HG02938 (cell line): ENCODE measurements at regions not wholly inside any gene's neighbourhood (a gene's known extent, or its start where the extent isn't known, plus 50 kb on each side); places are given as distances from the start of the nearest gene placed in this dataset.

ENCODE experiments used
- ATAC-seq: cut with Tn5 transposase; IDR thresholded peaks from one replicate; pipeline ENCODE4 v1.9.1; 2021; ENCODE audit warnings: mild to moderate bottlenecking, moderate library complexity; ENCODE audit not compliant: unreplicated experiment

DNA sequence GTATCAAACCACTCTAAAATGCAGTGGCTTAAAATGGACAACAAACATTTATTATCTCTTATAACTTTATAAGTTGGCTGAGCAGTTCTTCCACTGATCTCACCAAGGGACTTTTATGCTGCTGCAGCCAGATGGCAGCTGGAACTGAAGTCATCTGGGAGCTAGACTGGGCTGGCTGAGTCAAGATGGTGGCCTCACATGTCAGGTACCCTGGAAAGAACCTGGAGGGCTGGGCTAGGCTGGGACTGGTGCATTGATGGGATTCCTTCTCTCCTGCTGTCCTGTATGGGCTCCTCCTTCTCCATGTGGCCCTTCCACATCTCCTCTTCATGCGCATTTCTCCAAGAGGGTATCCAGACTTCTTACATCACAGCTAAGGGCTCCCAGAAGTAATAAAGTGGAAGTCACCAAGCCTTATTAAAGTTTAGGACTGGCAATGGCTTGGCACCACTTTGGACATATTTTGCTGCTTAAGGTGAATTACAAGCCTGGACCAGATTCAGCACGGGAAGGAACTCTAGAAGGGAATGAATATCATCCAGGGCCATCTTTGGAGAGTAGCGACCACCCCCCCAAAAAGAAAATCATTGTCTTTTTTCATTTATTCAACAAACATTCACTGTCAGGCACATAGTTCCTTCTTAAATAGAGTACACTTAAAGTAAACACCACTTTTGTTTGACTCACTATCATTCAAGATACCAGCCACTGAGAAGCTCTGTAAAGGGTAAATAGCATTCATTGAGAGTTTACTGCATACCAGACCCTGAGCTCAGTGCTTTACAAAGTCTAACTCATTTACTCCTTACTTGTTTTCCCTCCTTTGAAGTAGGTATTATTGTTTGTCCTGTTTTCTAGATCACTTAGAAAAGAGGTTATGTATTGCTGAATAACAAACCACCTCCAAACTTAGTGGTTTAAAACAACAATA, 138.0 kb downstream of the ZFP36L2 start:
- no peak for ATAC-seq

DNA sequence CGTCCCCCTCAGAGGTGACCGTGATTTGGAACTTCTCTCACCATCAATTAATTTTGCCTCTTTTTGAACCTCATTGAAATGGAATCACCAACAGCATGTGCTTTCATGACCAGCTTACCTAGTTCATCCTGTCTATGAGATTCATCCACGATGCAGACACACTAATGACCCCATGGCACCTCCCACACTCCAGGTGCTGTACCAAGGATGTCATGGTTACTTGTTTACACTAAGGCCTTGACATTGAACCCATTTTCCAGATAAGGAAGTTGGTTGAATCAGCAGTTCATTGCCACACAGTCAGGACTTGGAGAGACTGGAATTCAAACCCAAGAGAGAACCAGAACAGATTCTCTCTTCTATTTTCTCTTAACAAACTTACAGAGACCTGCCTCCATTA, 139.0 kb downstream of the ZFP36L2 start:
- no peak for ATAC-seq

GRCh38 chr2:43086451-43087221, 139.8 kb downstream of the ZFP36L2 start:
- ATAC-seq: no peak

- ATAC-seq: no peak
Observed at GRCh38 chr2:43085929-43086328, 140.5 kb downstream of the ZFP36L2 start.

DNA sequence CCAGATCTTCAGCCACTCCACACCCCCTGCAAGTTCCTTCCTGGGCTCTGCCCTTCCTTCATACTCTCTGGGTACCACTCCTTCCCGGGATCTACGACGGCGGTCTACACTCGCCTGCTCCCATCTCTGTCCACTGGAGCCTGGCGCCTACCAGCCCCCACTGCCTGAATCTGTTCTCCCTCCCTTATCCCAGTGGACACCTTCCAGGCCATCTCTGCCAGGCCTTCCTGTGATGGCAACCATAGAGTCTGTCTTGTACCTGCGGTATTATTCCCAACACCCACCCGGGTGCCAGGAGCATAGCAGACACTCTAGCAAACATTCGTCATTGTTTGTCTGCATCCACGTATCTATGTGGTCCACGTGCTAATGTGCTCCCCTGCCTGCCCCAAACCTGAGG, 140.9 kb downstream of the ZFP36L2 start:
- ATAC-seq: no peak

- no peak for ATAC-seq
Observed at GRCh38 chr2:43084699-43085091, 141.7 kb downstream of the ZFP36L2 start.

DNA sequence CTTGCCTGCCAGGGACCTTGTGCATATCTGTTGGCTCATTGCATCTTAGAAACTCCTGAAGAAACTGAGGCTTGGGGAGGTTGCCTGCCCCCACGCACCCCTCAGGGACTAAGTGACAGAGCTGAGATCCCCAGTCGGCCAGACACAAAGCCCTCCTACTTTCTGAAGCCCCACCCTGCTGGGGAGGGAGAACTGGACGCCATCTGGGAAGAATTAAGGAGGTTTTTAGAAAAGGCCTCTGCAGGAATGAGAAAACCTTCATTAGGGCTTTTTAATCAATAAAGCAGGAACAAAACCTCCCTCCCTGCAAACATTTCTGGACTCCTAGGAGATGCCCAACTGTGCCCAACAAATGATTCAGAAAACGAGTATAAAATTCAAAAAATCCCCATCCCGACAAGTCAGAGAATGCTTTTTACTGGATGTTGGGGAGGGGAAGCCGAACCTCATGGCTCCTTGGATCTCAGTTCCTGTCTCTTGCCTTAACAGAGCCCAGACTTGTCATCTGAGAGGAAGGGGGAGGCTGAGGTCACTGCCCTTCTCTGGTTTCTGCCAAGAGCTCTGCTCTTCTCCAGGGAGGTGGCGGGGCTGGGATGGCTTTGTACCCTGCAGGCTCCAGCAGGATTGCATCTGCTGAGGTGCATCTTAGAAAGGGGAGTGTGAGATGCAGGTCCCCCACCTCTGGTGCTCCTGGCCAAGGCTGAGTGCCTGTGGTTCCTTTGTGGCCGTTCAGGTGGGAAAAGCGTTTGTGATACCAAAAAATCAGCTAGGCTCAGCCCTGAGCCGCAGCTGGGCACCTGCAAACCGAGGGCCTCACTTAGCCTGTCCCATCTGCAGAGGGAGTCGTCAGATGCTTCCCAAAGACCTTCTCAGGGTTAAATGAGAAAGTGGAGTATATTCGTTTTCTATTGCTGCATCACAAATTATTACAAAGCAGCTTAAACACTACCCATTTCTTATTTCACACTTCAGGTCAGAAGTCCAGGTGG, 142.4 kb downstream of the ZFP36L2 start:
- ATAC-seq: no peak

DNA sequence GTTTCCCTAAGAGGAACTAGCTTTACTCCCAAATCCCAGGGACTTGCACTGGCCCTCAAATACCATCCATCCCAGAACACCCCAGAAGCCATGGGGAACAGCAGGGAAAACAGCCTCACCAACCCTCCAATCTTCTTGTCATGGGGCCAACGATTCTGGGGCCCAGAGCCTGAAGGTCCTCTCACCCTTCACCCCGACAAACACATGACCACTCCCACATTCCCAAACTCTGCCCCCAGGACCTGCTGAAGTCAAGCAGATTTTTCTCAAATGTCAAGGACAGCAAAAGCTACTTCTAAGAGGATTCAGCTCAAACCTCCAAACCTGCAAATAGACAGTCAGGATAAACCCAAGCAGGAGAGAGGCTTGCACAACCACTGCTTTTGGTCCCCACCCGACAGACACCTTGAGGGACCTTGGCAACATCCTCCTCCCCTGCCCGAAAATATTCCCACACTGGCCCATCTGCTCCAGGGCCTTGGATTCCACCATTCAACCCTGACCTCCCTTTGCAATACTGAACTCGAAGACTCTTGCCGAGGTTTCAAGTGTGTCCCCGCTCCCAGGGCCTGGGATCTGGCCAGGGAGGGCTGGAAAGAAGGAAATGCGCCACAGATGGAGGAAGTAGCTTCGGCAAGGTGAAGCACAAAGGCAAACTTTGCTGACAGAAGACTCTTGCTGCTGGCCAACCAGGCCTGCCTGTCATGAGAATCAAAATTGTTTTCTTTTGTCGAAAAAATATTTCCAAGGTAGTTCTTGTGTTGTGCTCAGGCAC, 143.3 kb downstream of the ZFP36L2 start:
- no peak for ATAC-seq

DNA sequence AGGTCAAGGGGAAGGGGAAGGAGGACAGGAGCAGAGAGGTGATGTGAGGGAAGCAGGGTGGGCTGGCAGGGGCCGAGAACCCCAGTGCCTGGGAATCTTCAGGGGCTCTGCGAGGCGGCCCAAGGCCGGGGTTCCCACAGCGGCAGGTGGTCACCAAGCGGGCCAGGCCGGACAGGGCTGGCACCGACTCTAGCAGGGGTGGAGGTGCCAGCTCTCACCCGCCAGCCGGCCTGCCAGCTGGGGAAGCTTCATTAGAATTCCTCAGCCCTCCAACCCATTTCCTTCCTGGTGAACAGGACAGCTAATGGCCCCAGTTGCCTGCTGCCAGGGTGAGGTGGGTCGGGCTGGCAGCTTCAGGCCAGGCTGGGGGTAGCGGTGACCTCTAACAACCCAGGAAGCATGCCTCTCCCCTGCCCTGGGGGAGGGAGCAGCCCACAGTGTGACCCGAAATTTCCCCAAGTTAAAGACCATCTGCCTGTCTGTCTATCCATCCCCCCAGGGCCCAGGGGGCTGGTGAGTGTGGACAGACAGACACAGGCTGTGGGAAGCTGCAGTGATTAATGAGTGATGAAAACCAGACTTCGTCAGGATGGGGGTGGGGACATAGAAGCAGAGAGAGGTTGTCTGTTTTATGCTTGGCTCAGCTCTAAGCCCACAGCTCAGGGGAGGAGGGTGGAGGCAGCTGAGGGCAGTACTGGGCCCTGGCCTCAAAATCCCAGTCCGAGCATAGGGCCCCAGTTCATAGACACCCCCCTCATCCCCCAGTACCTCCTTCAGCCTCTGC, 144.1 kb downstream of the ZFP36L2 start:
- ATAC-seq: no peak

- ATAC-seq: no peak
Observed at GRCh38 chr2:43081131-43081765, 145.2 kb downstream of the ZFP36L2 start.

DNA sequence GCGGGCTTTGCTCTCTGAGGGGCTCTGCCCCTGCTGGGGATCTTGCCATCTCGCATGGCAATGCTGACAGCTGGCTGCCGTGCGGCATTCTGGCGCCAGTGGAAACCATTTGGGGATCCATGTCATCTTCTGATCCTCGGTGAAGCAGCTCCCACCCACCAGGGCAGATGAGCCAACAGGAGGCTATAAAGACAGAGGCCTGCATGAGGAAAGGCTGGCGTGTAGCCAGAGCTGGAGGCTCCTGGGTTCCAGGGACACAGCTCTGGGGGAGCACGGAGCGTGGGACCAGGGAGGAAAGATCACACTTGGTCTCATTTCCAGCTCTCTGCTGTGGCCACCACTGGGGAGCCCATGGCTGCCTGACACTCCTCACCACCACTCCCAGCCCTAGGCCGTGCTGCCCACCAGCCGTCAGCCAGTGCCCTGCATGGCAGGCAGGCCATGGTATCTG, 145.8 kb downstream of the ZFP36L2 start:
- ATAC-seq: no peak

- no peak for ATAC-seq
Observed at GRCh38 chr2:43078781-43079755, 147.3 kb downstream of the ZFP36L2 start.

GRCh38 chr2:43078301-43078700, 148.1 kb downstream of the ZFP36L2 start:
- ATAC-seq: no peak

- ATAC-seq: no peak
Observed at GRCh38 chr2:43077876-43078275, 148.5 kb downstream of the ZFP36L2 start.

DNA sequence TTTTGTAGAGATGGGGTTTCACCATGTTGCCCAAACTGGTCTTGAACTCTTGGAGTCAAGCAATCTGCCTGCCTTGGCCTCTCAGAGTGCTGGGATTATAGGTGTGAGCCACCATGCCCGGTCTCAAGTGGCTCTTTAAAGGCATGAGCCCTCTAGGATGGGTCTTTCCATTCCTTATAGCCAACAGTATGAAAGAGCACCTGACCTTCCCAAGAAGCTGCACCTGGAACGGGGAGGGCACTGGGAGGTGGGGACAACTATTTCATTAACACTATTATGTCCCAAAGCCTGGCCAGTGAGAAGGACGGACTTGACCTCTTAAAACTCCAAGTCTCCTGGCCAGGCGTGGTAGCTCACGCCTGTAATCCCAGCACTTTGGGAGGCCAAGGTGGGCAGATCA, 149.7 kb downstream of the ZFP36L2 start:
- no peak for ATAC-seq

- no peak for ATAC-seq
Observed at GRCh38 chr2:43075811-43076585, 150.4 kb downstream of the ZFP36L2 start.
